SK-N-SH (cell line): ENCODE measurements at regions not wholly inside any gene's neighbourhood (a gene's known extent, or its start where the extent isn't known, plus 50 kb on each side); places are given as distances from the start of the nearest gene placed in this dataset.

Experiments
- CTCF ChIP-seq: fragments of 200-600 bp; sonication (generic); IDR thresholded peaks from 2 replicates; pipeline ENCODE4 v1.6.1; 2017; ENCODE audit warnings: antibody characterized with exemption, mild to moderate bottlenecking, moderate library complexity
- EP300 ChIP-seq, 2 experiments: IDR thresholded peaks; 2 replicates each; pipeline versions ENCODE4 v1.4.0 to v1.6.1; 2012; ENCODE audit warnings: borderline replicate concordance in 1 of 2, low read depth in 1 of 2, low read length in 1 of 2
- MAX ChIP-seq: IDR thresholded peaks from 2 replicates; pipeline ENCODE4 v1.4.0; 2012; ENCODE audit warnings: low read depth
- NFIC ChIP-seq: IDR thresholded peaks from 2 replicates; pipeline ENCODE4 v1.4.0; 2012; ENCODE audit warnings: borderline replicate concordance
- RCOR1 ChIP-seq: fragments of 150-350 bp; IDR thresholded peaks from 2 replicates; pipeline ENCODE4 v1.6.1; 2017; ENCODE audit warnings: antibody characterized with exemption, low read length
- SIN3A ChIP-seq: IDR thresholded peaks from 2 replicates; pipeline ENCODE4 v1.6.1; 2012; ENCODE audit warnings: low read depth, mild to moderate bottlenecking, low read length, moderate library complexity, borderline replicate concordance

- no peak for TF ChIP-seq CTCF
- no peak for TF ChIP-seq MAX
- no peak for TF ChIP-seq NFIC
- TF ChIP-seq RCOR1: no peak
- no peak for TF ChIP-seq EP300 (IDR thresholded peaks at IDR 0.05; ENCODE audit: borderline replicate concordance in 1 of 2, low read depth in 1 of 2, low read length in 1 of 2)
- no peak for TF ChIP-seq SIN3A
Measured at GRCh38 chr9:13443346-13444244, 164.1 kb upstream of the MPDZ start.
